ENCODE measurements at regions not wholly inside any gene's neighbourhood (a gene's known extent, or its start where the extent isn't known, plus 50 kb on each side); places are given as distances from the start of the nearest gene placed in this dataset.

GRCh38 chr7:46945328-46945727 lies 636.6 kb downstream of the TNS3 start:
- Histone ChIP-seq H3K9me3 (ENCODE audit: control insufficient read depth in 2 of 3, insufficient read depth in 1 of 3, low read length in 3 of 3) (no peaks in the 10 kb centered on the region), H3K4me3 (ENCODE audit: low read length in 3 of 3) (no peak overlapping the region), H3K4me1 (ENCODE audit: control insufficient read depth in 2 of 3, insufficient read depth in 2 of 3, low read depth in 1 of 3, low read length in 3 of 3) (no peaks in the 10 kb centered on the region), H3K27ac (ENCODE audit: low read depth in 2 of 2, low read length in 2 of 2) (no peak overlapping the region), H3K9ac (ENCODE audit: low read length in 3 of 3) (no peak overlapping the region), H3K36me3 (ENCODE audit: control insufficient read depth in 2 of 3, insufficient read depth in 3 of 3, low read length in 3 of 3) (no peaks in the 10 kb centered on the region), H3K27me3 (ENCODE audit: control insufficient read depth, insufficient read depth, low read length) (no peaks in the 10 kb centered on the region)
- intact Hi-C loops (cut with DNase I) = no loop called here
- DNase-seq = no peak
- no peak for FAIRE-seq
- no peak for TF ChIP-seq CTCF (IDR thresholded peaks at IDR 0.05; ENCODE audit: borderline replicate concordance, extremely low read depth, insufficient read depth)

- H3K36me3 ChIP-seq (ENCODE audit: control insufficient read depth in 2 of 3, insufficient read depth in 3 of 3, low read length in 3 of 3) = no peaks in the 10 kb centered on the region
- H3K9ac ChIP-seq (ENCODE audit: low read length in 3 of 3) = no peak overlapping the region
- no peak for FAIRE-seq
- no peaks in the 10 kb centered on the region for H3K9me3 ChIP-seq (ENCODE audit: control insufficient read depth in 2 of 3, insufficient read depth in 1 of 3, low read length in 3 of 3)
- no peaks in the 10 kb centered on the region for H3K4me1 ChIP-seq (ENCODE audit: control insufficient read depth in 2 of 3, insufficient read depth in 2 of 3, low read depth in 1 of 3, low read length in 3 of 3)
- no peak overlapping the region for H3K27ac ChIP-seq (ENCODE audit: low read depth in 2 of 2, low read length in 2 of 2)
- intact Hi-C loops (cut with DNase I) = no loop called here
- TF ChIP-seq CTCF (IDR thresholded peaks at IDR 0.05; ENCODE audit: borderline replicate concordance, extremely low read depth, insufficient read depth) = no peak
- DNase-seq = no peak
- H3K27me3 ChIP-seq (ENCODE audit: control insufficient read depth, insufficient read depth, low read length) = no peaks in the 10 kb centered on the region
- no peak overlapping the region for H3K4me3 ChIP-seq (ENCODE audit: low read length in 3 of 3)
These were observed 637.9 kb downstream of the TNS3 start for GRCh38 chr7:46943996-46944395.

- Histone ChIP-seq H3K4me3 (ENCODE audit: low read length in 3 of 3) (no peak overlapping the region), H3K9ac (ENCODE audit: low read length in 3 of 3) (no peak overlapping the region), H3K36me3 (ENCODE audit: control insufficient read depth in 2 of 3, insufficient read depth in 3 of 3, low read length in 3 of 3) (no peaks in the 10 kb centered on the region), H3K27me3 (ENCODE audit: control insufficient read depth, insufficient read depth, low read length) (no peaks in the 10 kb centered on the region), H3K4me1 (ENCODE audit: control insufficient read depth in 2 of 3, insufficient read depth in 2 of 3, low read depth in 1 of 3, low read length in 3 of 3) (no peaks in the 10 kb centered on the region), H3K9me3 (ENCODE audit: control insufficient read depth in 2 of 3, insufficient read depth in 1 of 3, low read length in 3 of 3) (no peaks in the 10 kb centered on the region), H3K27ac (ENCODE audit: low read depth in 2 of 2, low read length in 2 of 2) (no peak overlapping the region)
- TF ChIP-seq CTCF (IDR thresholded peaks at IDR 0.05; ENCODE audit: borderline replicate concordance, extremely low read depth, insufficient read depth) = no peak
- no peak for FAIRE-seq
- DNase-seq = no peak
- intact Hi-C loops (cut with DNase I) = no loop called here
These were observed 639.3 kb downstream of the TNS3 start for GRCh38 chr7:46942574-46942973.

- TF ChIP-seq CTCF (IDR thresholded peaks at IDR 0.05; ENCODE audit: borderline replicate concordance, extremely low read depth, insufficient read depth) = no peak
- Histone ChIP-seq H3K27me3 (ENCODE audit: control insufficient read depth, insufficient read depth, low read length) (no peaks in the 10 kb centered on the region), H3K27ac (ENCODE audit: low read depth in 2 of 2, low read length in 2 of 2) (no peak overlapping the region), H3K36me3 (ENCODE audit: control insufficient read depth in 2 of 3, insufficient read depth in 3 of 3, low read length in 3 of 3) (no peaks in the 10 kb centered on the region), H3K9me3 (ENCODE audit: control insufficient read depth in 2 of 3, insufficient read depth in 1 of 3, low read length in 3 of 3) (no peaks in the 10 kb centered on the region), H3K4me3 (ENCODE audit: low read length in 3 of 3) (no peak overlapping the region), H3K9ac (ENCODE audit: low read length in 3 of 3) (no peak overlapping the region), H3K4me1 (ENCODE audit: control insufficient read depth in 2 of 3, insufficient read depth in 2 of 3, low read depth in 1 of 3, low read length in 3 of 3) (no peaks in the 10 kb centered on the region)
- intact Hi-C loops (cut with DNase I) = no loop called here
- no peak for DNase-seq
- no peak for FAIRE-seq
These were observed 641.7 kb downstream of the TNS3 start for GRCh38 chr7:46940178-46940577.
